HFFc6 (cell line): ENCODE measurements at regions not wholly inside any gene's neighbourhood (a gene's known extent, or its start where the extent isn't known, plus 50 kb on each side); places are given as distances from the start of the nearest gene placed in this dataset.

Source experiments
- DNase-seq: peaks from one replicate; pipeline ENCODE4 v3.0.0-alpha.2; 2018
- H3K27ac Mint-ChIP-seq: 2 replicates; pipeline ENCODE4 v1.8.0; 2020; ENCODE audit warnings: mild to moderate bottlenecking, mixed read lengths
- H3K27me3 Mint-ChIP-seq: 2 replicates; pipeline ENCODE4 v1.8.0; 2021; ENCODE audit warnings: mild to moderate bottlenecking, moderate library complexity, mixed read lengths; ENCODE audit not compliant: insufficient read depth
- H3K36me3 Mint-ChIP-seq: 2 replicates; pipeline ENCODE4 v1.8.0; 2021; ENCODE audit warnings: low read depth, mixed read lengths
- H3K4me1 Mint-ChIP-seq: 2 replicates; pipeline ENCODE4 v1.8.0; 2020; ENCODE audit warnings: low read depth, mixed read lengths
- H3K4me3 Mint-ChIP-seq: 2 replicates; pipeline ENCODE4 v1.8.0; 2020; ENCODE audit warnings: mild to moderate bottlenecking, moderate library complexity, mixed read lengths
- H3K9me3 Mint-ChIP-seq: 2 replicates; pipeline ENCODE4 v1.8.0; 2020; ENCODE audit warnings: mild to moderate bottlenecking, mixed read lengths
- TF ChIP-seq, protein P1 (sequence below): fragments of 200-600 bp; sonication (generic); IDR thresholded peaks from 2 replicates; pipeline ENCODE4 v1.5.0; 2021; ENCODE audit warnings: antibody characterized with exemption, mild to moderate bottlenecking

DNA sequence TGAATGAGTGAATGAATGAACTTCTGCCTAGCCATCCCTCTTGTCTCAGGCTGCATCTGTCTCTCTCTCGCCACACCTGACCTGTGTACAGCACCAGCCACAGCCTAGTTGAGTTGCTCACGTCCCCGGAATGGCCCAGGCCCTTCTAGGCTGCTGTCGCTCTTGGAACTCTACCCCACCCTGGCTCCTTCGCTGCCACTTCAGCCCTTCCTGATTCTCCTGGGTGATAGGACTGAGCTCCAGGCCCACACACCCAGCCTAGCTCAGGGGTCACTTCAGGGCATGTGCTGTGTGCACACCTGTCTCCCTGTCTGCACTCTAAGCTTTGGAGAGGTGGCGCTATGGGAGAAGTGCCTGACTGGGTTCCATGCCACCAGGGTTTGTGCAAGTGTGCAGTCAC is 236.6 kb downstream of the GLI2 start:
- H3K9me3 Mint-ChIP-seq = peaks cover 4% of the 10 kb centered on the region; the same call in 1 of the 2 replicates
- no peaks in the 10 kb centered on the region for H3K4me1 Mint-ChIP-seq
- no peak for DNase-seq
- peaks cover 47% of the 10 kb centered on the region for H3K36me3 Mint-ChIP-seq
- no peak overlapping the region for H3K27ac Mint-ChIP-seq
- peaks cover 28% of the 10 kb centered on the region for H3K27me3 Mint-ChIP-seq
- no peak overlapping the region for H3K4me3 Mint-ChIP-seq
- TF ChIP-seq, protein P1, sequence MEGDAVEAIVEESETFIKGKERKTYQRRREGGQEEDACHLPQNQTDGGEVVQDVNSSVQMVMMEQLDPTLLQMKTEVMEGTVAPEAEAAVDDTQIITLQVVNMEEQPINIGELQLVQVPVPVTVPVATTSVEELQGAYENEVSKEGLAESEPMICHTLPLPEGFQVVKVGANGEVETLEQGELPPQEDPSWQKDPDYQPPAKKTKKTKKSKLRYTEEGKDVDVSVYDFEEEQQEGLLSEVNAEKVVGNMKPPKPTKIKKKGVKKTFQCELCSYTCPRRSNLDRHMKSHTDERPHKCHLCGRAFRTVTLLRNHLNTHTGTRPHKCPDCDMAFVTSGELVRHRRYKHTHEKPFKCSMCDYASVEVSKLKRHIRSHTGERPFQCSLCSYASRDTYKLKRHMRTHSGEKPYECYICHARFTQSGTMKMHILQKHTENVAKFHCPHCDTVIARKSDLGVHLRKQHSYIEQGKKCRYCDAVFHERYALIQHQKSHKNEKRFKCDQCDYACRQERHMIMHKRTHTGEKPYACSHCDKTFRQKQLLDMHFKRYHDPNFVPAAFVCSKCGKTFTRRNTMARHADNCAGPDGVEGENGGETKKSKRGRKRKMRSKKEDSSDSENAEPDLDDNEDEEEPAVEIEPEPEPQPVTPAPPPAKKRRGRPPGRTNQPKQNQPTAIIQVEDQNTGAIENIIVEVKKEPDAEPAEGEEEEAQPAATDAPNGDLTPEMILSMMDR = no peak

DNA sequence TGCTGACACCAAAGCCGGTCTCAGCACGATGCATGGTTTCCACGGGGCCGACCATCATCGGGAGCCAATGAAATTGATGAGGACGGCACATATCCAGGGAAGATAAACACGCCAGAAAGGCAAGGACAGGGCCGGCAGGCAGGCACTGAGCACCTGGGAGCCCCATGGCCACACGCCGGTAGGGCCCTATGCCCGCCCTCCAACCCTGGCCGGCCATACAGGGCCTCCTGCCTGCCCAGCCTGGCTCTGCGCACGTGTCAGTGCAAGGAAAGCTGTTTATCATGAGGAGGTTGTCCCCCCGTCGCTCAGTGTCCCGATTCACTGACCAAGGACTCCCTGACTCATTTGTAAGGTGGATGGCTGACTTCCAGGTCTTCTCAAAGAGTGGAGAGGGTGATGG is 237.5 kb downstream of the GLI2 start:
- Mint-ChIP-seq H3K27me3 (peaks cover 28% of the 10 kb centered on the region), H3K4me3 (no peak overlapping the region), H3K27ac (no peak overlapping the region; the same call in 1 of the 2 replicates), H3K9me3 (peaks cover 4% of the 10 kb centered on the region; the same call in 1 of the 2 replicates), H3K36me3 (peaks cover 46% of the 10 kb centered on the region), H3K4me1 (no peaks in the 10 kb centered on the region; the same call in 1 of the 2 replicates)
- no peak for DNase-seq
- TF ChIP-seq, protein P1 = no peak

DNA sequence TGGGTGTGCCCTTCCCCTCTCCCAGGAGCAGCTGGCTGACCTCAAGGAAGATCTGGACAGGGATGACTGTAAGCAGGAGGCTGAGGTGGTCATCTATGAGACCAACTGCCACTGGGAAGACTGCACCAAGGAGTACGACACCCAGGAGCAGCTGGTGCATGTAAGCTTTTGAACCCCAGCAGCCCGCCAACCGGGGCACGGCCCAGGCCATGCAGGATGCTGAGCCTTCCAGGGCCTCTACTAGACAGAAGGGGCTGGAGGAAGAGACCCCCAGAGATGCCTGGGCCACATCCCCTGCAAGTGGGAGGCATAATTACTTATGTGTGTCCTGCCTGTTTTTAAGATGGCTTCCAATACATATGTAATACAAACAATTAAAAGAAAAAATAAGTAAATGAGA is 239.3 kb downstream of the GLI2 start:
- H3K27me3 Mint-ChIP-seq = peaks cover 29% of the 10 kb centered on the region
- H3K4me1 Mint-ChIP-seq = peaks cover 17% of the 10 kb centered on the region
- H3K9me3 Mint-ChIP-seq = peaks cover 4% of the 10 kb centered on the region; the same call in 1 of the 2 replicates
- DNase-seq = no peak
- no peak overlapping the region for H3K4me3 Mint-ChIP-seq
- TF ChIP-seq, protein P1 = no peak
- no peak overlapping the region for H3K27ac Mint-ChIP-seq
- H3K36me3 Mint-ChIP-seq = peaks cover 37% of the 10 kb centered on the region

- Mint-ChIP-seq H3K27me3 (peaks cover 28% of the 10 kb centered on the region), H3K36me3 (peaks cover 40% of the 10 kb centered on the region), H3K9me3 (peaks cover 4% of the 10 kb centered on the region; the same call in 1 of the 2 replicates), H3K4me1 (peaks cover 18% of the 10 kb centered on the region), H3K4me3 (no peak overlapping the region), H3K27ac (no peak overlapping the region; the same call in 1 of the 2 replicates)
- TF ChIP-seq, protein P1 = no peak
- DNase-seq = no peak
Measured at GRCh38 chr2:120976501-120977307, 241.0 kb downstream of the GLI2 start.

DNA sequence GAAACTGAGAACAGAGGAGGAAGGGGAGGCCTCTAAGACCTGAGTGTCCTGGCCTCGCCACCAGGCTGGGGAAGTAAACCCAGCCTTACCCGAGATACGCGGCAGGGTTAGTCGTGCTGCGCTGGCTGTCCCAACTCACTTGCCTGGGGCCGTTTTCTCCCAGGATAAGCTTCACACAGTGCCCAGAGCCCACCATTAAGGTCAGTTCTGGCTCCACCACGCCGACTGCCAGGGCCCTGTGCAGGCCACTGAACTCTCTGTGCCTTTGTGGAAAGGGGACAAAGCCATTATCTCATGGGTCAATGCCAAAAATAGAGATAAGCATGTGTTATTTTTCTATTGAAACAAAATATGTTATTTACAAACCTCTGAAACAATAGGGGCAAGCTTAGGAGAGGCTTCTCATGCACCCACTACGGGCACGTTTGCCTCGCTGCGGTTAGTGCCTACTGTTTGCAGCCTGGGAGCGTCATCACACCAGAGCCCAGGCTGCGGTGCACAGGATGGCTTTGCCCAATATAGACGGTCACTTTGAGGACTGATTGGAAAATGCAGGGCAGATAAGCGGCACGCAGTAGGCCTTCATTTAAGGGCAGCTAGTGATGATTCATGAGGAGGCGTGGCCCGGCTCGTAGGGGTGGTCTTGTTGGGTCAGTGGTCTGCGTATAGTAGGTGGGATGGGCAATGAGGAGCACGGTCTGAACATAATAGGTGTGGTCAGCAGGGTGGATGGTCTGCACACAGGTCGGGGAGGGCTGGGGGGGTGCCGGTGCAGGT is 242.1 kb downstream of the GLI2 start:
- peaks cover 30% of the 10 kb centered on the region for H3K36me3 Mint-ChIP-seq
- H3K9me3 Mint-ChIP-seq = no peaks in the 10 kb centered on the region
- TF ChIP-seq, protein P1 = no peak
- H3K27me3 Mint-ChIP-seq = peaks cover 27% of the 10 kb centered on the region
- H3K4me1 Mint-ChIP-seq = peaks cover 18% of the 10 kb centered on the region
- no peak for DNase-seq
- H3K27ac Mint-ChIP-seq = peak overlapping the region; percentile 21; the same call in 1 of the 2 replicates
- no peak overlapping the region for H3K4me3 Mint-ChIP-seq
